Body of pancreas (tissue), 4 donors: ENCODE measurements at regions not wholly inside any gene's neighbourhood (a gene's known extent, or its start where the extent isn't known, plus 50 kb on each side); places are given as distances from the start of the nearest gene placed in this dataset.

Experiments used
- CTCF ChIP-seq, 7 experiments: fragments of 450-650 bp in 4 of 7; fragments of 200-600 bp in 3 of 7; sonication (generic) in 3 of 7; IDR thresholded peaks; one replicate each; pipeline ENCODE4 v1.5.1; 2016 to 2019; ENCODE audit warnings: antibody characterized with exemption in 7 of 7
- POLR2A ChIP-seq, 3 donors: fragments of 450-650 bp; IDR thresholded peaks; one replicate each; pipeline ENCODE4 v1.6.1; 2016; ENCODE audit warnings: antibody characterized with exemption in 3 of 3, mild to moderate bottlenecking in 2 of 3

GRCh38 chr16:82421851-82422250 is 204.9 kb upstream of the CDH13 start:
- TF ChIP-seq CTCF (IDR thresholded peaks at IDR 0.05) = no peak
- no peak for TF ChIP-seq POLR2A (IDR thresholded peaks at IDR 0.05)
